GM10266 (cell line): ENCODE measurements at regions not wholly inside any gene's neighbourhood (a gene's known extent, or its start where the extent isn't known, plus 50 kb on each side); places are given as distances from the start of the nearest gene placed in this dataset.

Source experiments
- DNase-seq: peaks from one replicate; pipeline ENCODE4 v3.0.0; 2012; ENCODE audit errors: extremely low spot score
- TF ChIP-seq, protein P1 (sequence below): IDR thresholded peaks from 2 replicates; pipeline ENCODE4 v1.5.1; 2012; ENCODE audit warnings: mild to moderate bottlenecking, low read depth; ENCODE audit not compliant: control insufficient read depth, insufficient read depth; ENCODE audit errors: missing control alignments

DNA sequence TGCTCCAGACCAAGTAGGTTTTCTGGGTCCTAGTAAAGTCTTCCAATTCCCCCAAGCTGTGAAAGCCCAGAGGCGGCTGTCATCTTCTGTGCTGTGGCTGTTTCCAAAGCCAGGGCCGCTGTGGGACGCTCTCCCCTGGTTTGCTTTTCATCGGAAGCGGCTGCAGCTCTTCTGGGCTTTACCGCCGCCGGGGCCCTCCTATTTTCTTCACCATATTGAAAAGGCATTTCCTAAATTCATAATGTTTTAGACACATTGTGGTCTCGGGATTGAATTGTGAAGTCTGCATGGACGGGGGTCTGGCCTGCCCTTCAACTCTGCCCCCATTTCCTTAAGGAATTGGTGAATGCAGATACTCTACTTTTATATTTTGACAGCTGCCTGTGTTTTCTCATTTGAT lies 551.4 kb upstream of the MGMT start:
- TF ChIP-seq, protein P1, sequence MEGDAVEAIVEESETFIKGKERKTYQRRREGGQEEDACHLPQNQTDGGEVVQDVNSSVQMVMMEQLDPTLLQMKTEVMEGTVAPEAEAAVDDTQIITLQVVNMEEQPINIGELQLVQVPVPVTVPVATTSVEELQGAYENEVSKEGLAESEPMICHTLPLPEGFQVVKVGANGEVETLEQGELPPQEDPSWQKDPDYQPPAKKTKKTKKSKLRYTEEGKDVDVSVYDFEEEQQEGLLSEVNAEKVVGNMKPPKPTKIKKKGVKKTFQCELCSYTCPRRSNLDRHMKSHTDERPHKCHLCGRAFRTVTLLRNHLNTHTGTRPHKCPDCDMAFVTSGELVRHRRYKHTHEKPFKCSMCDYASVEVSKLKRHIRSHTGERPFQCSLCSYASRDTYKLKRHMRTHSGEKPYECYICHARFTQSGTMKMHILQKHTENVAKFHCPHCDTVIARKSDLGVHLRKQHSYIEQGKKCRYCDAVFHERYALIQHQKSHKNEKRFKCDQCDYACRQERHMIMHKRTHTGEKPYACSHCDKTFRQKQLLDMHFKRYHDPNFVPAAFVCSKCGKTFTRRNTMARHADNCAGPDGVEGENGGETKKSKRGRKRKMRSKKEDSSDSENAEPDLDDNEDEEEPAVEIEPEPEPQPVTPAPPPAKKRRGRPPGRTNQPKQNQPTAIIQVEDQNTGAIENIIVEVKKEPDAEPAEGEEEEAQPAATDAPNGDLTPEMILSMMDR = no peak

DNA sequence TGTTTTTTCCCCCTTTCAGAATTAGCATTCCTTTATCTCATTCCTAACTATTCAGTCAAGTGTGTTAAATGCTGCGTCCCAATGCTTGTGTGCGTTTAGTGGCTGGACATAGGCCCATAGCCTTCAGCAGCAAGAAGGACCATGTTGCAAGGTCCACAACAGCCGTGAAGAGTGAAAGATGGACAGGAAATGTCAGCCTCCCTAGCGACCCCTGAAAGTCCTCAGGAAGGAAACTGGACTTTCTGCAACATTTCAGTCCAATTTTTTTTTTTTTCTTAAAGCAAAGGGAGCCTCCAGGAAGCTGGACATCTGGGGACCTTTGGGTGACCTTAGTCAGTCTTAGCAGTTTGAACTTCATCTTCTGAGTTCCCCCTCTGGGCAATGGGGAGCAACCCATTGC lies 550.7 kb upstream of the MGMT start:
- DNase-seq = no peak
- TF ChIP-seq, protein P1 = no peak

More for the DNA sequence above, 551.4 kb upstream of the MGMT start:
- DNase-seq = no peak

DNA sequence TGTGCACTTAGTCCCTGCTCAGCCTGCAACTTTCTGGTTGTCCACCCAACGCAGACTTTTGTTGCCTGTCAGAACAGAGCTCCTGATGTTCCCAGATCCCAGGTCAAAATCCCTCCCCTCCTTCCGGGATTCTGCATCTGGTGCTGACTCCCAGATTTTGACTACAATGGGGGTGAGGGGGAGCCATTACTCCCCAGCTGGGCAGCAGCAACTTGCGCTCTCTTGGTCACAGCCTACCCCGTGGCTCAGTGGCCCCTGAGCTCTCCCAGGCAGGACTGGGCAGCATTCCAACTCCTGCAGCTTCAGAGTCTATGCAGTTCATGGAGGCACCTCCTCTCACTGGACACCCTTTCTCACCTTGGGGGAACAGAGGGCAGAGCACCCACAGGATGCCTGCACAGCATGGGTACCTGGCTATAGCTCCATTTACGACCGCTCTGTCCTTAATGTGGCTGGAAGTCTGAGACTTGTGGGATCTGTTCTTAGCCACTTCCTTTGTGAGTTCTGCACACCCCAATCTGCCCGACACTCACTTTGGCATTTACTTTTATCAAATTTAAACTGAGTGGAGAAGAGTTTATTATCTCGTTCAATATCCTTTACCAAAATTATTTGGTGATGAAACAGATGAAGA lies 545.5 kb upstream of the MGMT start:
- no peak for DNase-seq
- TF ChIP-seq, protein P1 = no peak

DNA sequence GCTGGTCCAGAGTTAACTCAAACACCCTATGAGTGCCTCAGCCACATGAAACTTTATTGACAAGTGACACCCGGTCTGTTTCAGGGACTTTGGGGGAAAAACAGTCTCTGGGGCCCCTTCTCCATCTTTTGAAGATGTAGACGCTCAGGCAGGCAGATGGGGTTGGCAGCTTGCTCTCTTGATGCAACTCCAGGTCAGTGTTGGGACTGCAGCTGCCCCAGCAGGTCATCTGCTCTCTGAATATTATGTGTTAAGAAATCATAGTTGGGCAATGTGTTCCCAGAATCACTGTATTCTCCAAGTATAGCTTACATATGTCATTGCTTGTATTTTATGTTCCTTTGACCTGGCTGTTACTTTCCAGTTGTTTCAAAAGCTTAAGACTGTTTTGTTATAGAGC lies 544.9 kb upstream of the MGMT start:
- TF ChIP-seq, protein P1 = no peak
- no peak for DNase-seq

DNA sequence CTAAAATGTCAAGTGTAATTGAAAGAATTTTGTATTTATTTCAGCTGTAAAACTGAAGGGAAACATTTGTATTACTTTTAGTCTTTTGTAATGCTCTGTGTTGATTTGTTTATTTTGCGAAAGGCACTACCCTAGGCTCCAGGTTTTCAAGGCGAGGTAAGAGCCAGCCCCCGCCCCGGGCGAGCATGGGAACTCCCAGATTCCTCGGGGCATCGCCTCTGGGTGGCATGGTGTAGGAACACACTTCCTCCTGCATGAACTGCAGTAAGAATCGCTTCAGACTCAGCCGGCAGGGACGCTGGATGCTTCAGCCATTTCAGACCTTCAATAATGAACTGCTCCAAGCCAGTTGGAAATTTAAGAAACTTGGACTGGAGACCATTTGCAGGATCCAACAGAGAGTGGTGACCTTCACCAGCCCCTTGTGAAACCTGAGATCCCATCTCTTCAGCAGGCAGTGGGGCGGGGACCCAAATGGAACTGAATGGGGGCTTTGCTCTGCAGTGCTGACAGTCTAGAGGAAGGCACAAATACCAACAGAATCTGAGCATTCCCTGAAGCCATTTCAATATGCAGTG lies 544.3 kb upstream of the MGMT start:
- no peak for DNase-seq
- TF ChIP-seq, protein P1 = no peak

DNA sequence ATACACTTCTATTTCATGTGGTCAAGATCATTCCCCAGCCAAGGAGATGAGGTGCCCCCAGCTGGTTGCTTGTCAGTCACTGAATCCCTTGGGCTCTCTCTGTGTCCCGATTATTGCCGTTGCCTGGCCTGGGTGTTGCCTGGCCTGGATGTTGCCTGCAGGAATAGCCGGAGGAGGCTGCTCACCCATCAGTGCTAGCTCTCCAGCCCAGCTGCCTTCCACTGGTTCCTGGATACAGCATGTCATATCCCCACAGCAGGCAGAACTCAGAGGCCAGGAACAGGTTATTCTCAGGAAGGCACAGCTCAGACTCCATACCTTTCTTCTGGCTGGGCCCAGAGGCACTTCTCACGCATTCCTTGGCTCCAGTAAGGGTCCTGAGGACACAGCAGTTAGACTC lies 542.1 kb upstream of the MGMT start:
- TF ChIP-seq, protein P1 = no peak
- DNase-seq = no peak

DNA sequence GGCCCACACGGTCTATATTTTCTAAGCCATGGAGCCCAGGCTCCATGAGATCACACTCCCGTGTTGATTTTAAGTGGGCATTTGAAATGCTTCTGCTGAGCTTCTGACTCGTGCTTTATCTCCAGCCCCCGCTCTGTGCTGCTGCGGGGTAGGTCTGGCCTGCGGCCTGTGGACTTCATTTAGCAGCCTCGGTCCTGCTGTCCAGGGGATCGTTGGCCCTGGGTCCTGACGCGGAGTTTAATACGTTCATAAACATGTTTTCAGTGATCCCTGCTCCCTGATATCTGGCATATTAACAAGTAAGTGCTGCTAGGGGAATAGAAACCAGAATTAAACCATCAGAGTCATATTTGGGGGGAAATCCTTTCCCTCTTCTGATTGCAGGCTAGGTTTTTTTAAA lies 540.3 kb upstream of the MGMT start:
- TF ChIP-seq, protein P1 = no peak
- DNase-seq = no peak
